Spleen (tissue), 7 donors: ENCODE measurements at regions not wholly inside any gene's neighbourhood (a gene's known extent, or its start where the extent isn't known, plus 50 kb on each side); places are given as distances from the start of the nearest gene placed in this dataset.

Source experiments
- POLR2A ChIP-seq, 3 donors: fragments of 450-650 bp; IDR thresholded peaks; one replicate each; pipeline ENCODE4 v1.5.1; 2017; ENCODE audit warnings: antibody characterized with exemption in 3 of 3, mild to moderate bottlenecking in 1 of 3
- TF ChIP-seq, protein P1 (sequence below), 11 experiments: fragments of 200-600 bp in 7 of 11; fragments of 450-650 bp in 4 of 11; sonication (generic) in 4 of 11; IDR thresholded peaks in 8 of 11; conservative IDR thresholded peaks in 3 of 11; 1 replicate in 7 of 11; 2 replicates in 4 of 11; pipeline versions ENCODE4 v1.4.0 to v1.8.0; 2016 to 2021; ENCODE audit warnings: antibody characterized with exemption in 11 of 11, inconsistent platforms in 4 of 11, mild to moderate bottlenecking in 1 of 11
- donor health status: DM: no; HTN: no; CAD: no; lungs with moderate emphysema.
- donor health status: DM: no; HTN: no; CAD: no.
- donor health status: DM: no; HTN: no; CAD: no.

DNA sequence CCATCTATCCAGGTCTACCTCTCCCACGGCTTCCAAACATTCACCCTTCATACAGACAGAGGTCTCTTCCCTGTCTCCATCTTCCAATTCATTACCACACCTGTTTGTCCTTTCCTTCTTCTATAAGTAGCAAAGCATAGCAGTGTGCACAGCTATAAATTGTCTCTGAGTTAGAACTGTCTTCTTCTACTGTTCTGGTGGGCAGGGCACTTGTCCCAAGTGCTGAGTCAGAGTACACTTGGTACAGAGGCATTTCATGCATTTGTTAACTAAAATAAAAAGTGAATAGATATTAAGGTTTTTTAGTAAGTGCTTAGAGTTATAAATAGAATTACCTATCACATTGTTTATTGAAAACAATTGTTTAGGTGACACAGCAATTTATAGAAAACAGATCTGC, 150.1 kb upstream of the CCDC54 start:
- TF ChIP-seq, protein P1, sequence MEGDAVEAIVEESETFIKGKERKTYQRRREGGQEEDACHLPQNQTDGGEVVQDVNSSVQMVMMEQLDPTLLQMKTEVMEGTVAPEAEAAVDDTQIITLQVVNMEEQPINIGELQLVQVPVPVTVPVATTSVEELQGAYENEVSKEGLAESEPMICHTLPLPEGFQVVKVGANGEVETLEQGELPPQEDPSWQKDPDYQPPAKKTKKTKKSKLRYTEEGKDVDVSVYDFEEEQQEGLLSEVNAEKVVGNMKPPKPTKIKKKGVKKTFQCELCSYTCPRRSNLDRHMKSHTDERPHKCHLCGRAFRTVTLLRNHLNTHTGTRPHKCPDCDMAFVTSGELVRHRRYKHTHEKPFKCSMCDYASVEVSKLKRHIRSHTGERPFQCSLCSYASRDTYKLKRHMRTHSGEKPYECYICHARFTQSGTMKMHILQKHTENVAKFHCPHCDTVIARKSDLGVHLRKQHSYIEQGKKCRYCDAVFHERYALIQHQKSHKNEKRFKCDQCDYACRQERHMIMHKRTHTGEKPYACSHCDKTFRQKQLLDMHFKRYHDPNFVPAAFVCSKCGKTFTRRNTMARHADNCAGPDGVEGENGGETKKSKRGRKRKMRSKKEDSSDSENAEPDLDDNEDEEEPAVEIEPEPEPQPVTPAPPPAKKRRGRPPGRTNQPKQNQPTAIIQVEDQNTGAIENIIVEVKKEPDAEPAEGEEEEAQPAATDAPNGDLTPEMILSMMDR (IDR thresholded peaks at IDR 0.05 in 8 of 11, conservative IDR thresholded peaks at IDR 0.05 in 3 of 11): no peak
- TF ChIP-seq POLR2A (IDR thresholded peaks at IDR 0.05): no peak
